Memory B cell (primary cell): ENCODE measurements at regions not wholly inside any gene's neighbourhood (a gene's known extent, or its start where the extent isn't known, plus 50 kb on each side); places are given as distances from the start of the nearest gene placed in this dataset.
A peak's percentile ranks its signal among the peaks of the same experiment; 100 is the strongest.
"Not testable (repeated sequence)": the region's sequence is repeated elsewhere in the genome, so short reads cannot be mapped to it uniquely, and the experiment has no call there.

Source experiments
- ATAC-seq: fragments of 150-1000 bp; cut with Tn5 transposase; 2 replicates; pipeline ENCODE4 v1.10.0; 2021; ENCODE audit warnings: low read depth, mild to moderate bottlenecking, moderate library complexity
- DNase-seq, 2 donors: peaks; one replicate each; pipeline ENCODE4 v3.0.0; 2022; ENCODE audit warnings: low spot score in 2 of 2
- H3K27ac Mint-ChIP-seq: one replicate; pipeline ENCODE4 v1.8.0; 2022; ENCODE audit warnings: mild to moderate bottlenecking, moderate library complexity, mixed read lengths
- H3K27me3 Mint-ChIP-seq: one replicate; pipeline ENCODE4 v1.8.0; 2022; ENCODE audit warnings: mixed read lengths
- H3K36me3 Mint-ChIP-seq: one replicate; pipeline ENCODE4 v1.8.0; 2022; ENCODE audit warnings: mild to moderate bottlenecking, mixed read lengths
- H3K4me1 Mint-ChIP-seq: one replicate; pipeline ENCODE4 v1.8.0; 2022; ENCODE audit warnings: mixed read lengths
- H3K4me3 Mint-ChIP-seq: one replicate; pipeline ENCODE4 v1.8.0; 2022; ENCODE audit warnings: mild to moderate bottlenecking, moderate library complexity, mixed read lengths
- H3K9me3 Mint-ChIP-seq: one replicate; pipeline ENCODE4 v1.8.0; 2022; ENCODE audit warnings: mixed read lengths

DNA sequence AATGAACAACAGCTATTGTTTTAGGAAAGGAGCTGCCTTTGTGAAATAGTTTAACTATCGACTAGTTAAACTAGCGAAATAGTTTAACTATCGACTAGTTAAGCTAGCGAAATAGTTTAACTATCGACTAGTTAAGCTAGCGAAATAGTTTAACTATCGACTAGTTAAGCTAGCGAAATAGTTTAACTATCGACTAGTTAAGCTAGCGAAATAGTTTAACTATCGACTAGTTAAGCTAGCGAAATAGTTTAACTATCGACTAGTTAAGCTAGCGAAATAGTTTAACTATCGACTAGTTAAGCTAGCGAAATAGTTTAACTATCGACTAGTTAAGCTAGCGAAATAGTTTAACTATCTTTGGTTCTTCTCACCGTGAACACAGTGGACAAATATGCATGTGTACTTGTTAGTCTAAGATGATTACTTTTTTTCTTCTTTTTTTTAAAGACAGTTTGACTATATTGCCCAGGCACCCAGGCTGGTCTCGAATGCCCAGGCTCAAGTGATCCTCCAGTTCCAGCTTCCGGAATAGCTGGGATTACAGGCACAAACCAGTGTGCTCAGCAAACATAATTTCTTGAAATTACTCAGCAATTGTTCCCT, 76.9 kb downstream of the PTTG1 start:
- H3K4me1 Mint-ChIP-seq: not testable (repeated sequence)

DNA sequence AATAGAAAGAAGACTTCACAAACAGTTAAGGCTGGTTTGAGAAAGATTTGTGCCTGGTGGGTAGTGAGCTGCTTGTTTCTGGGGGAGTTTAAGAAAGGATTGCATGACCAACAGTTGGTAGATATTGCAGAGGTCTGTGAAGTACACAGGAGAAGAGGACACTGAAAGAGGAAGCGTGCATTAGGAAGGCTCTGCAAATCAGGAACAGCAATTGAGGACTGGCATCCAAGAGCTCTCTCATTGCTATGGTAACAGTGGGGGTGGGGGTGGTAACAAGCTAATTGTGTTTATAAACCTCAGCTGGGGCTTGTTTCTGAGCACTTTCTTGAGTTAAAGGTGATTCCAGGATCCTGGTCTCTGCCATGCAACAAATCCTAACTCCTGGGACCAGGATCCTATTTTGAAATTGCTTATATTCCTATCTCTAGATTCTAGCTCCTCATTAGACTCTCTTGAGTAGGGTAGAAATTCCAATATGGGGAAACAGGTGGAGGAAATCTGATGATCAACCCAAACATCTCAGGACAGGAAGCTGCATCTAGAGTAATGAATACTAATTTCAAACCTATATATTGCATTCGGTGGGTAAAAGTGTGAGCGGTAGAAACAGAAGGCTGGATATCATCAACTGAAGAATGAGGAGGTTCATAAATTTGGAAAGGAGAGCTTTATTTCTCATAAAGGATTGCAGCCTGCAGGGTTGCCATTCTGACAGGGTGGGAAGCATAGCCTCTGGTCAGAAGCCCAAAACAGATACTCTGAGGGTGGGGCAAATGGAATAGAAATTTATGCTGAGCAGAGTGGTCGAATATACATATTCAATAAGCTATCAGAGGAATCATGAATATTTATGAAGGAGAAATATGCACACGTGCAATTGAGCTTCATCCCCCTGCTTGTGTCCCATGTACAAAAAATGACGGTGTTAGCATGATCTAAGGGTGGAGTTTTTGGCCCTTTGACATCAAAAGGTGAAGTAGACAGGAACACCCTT, 79.4 kb downstream of the PTTG1 start:
- Mint-ChIP-seq H3K9me3 (peaks cover 2% of the 10 kb centered on the region), H3K36me3 (no peaks in the 10 kb centered on the region), H3K27ac (no peak overlapping the region), H3K4me1 (peaks cover 19% of the 10 kb centered on the region), H3K4me3 (no peak overlapping the region), H3K27me3 (peaks cover 7% of the 10 kb centered on the region)
- DNase-seq (no peak), ATAC-seq (peak; percentile 37)

More for the DNA sequence above, 76.9 kb downstream of the PTTG1 start:
- not testable (repeated sequence) for H3K9me3 Mint-ChIP-seq, H3K27me3 Mint-ChIP-seq, ATAC-seq, H3K4me3 Mint-ChIP-seq, H3K36me3 Mint-ChIP-seq, DNase-seq, H3K27ac Mint-ChIP-seq

DNA sequence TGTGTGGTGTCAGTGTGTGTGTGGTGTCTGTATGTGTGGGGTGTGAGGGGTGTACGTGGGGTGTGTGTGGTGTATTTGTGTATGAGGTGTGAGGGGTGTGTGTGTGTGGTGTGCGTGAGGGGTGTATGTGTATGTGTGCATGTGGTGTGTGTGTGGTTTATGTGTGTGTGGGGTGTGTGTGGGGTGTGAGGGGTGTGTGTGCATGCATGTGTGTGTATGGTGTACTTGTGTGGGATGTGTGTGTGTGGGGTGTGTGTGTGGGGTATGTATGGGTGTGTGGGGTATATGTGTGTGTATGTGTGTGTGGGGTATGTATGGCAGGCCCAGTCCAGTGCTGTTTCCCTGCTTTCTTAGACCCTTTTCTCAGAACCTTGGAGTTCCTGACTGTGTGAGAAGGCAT, 83.3 kb downstream of the PTTG1 start:
- Mint-ChIP-seq H3K9me3 (peaks cover 2% of the 10 kb centered on the region), H3K4me3 (no peak overlapping the region), H3K27ac (peak overlapping the region; percentile 77), H3K4me1 (peaks cover 34% of the 10 kb centered on the region), H3K36me3 (no peaks in the 10 kb centered on the region), H3K27me3 (peaks cover 7% of the 10 kb centered on the region)
- no peak for ATAC-seq
- no peak for DNase-seq

GRCh38 chr5:160506006-160507004, 84.7 kb downstream of the PTTG1 start:
- Mint-ChIP-seq H3K9me3 (peaks cover 2% of the 10 kb centered on the region), H3K27me3 (peaks cover 7% of the 10 kb centered on the region), H3K36me3 (no peaks in the 10 kb centered on the region), H3K4me1 (peaks cover 29% of the 10 kb centered on the region), H3K27ac (peak overlapping the region; percentile 77), H3K4me3 (no peak overlapping the region)
- peak; percentile 31 to 59 for DNase-seq
- peak; percentile 84 for ATAC-seq

- no peak overlapping the region for H3K4me3 Mint-ChIP-seq
- DNase-seq (no peak), ATAC-seq (peak; percentile 40)
- H3K4me1 Mint-ChIP-seq: peaks cover 29% of the 10 kb centered on the region
- peaks cover 9% of the 10 kb centered on the region for H3K27me3 Mint-ChIP-seq
- H3K27ac Mint-ChIP-seq: peak overlapping the region; percentile 77
- peaks cover 2% of the 10 kb centered on the region for H3K9me3 Mint-ChIP-seq
- no peaks in the 10 kb centered on the region for H3K36me3 Mint-ChIP-seq
These were observed 85.6 kb downstream of the PTTG1 start for GRCh38 chr5:160507221-160507721.

DNA sequence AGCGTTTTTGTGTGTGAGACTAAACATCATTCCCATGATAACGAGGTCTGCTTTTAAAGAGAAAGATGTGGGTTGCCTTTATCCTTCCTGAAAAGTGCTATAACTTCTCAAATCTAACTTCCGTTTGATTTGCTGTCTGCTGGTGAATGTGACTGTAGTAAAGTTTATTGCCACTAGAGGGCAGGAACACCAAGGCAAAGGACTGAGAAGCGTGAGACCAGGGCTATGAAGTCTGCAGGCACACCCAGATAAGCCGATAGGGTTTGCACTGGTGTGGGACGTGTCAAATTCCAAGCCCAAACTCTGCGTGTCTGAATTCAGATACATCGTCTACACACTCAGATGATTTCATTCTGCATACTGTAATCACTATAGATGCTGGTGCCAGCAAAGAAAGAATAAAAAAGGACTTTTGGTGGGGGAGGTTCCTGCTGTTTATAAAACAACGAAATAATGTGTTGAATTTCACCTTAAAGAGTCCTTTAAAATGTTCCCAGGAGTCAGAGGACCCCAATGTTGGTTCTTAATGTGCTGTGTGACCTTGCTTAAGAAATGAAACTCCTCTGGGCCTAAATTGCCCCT, 87.2 kb downstream of the PTTG1 start:
- H3K4me1 Mint-ChIP-seq: peaks cover 29% of the 10 kb centered on the region
- no peaks in the 10 kb centered on the region for H3K9me3 Mint-ChIP-seq
- peak overlapping the region; percentile 17 for H3K27ac Mint-ChIP-seq
- peaks cover 10% of the 10 kb centered on the region for H3K27me3 Mint-ChIP-seq
- DNase-seq: peak; percentile 34 to 79
- peak; percentile 74 for ATAC-seq
- H3K4me3 Mint-ChIP-seq: no peak overlapping the region
- no peaks in the 10 kb centered on the region for H3K36me3 Mint-ChIP-seq

GRCh38 chr5:160511280-160511929, 89.8 kb downstream of the PTTG1 start:
- no peaks in the 10 kb centered on the region for H3K9me3 Mint-ChIP-seq
- H3K27me3 Mint-ChIP-seq: peaks cover 3% of the 10 kb centered on the region
- no peak for ATAC-seq
- H3K4me1 Mint-ChIP-seq: peaks cover 15% of the 10 kb centered on the region
- no peak for DNase-seq
- no peaks in the 10 kb centered on the region for H3K36me3 Mint-ChIP-seq
- H3K4me3 Mint-ChIP-seq: no peak overlapping the region
- no peak overlapping the region for H3K27ac Mint-ChIP-seq
